H1 (cell line): ENCODE measurements at regions not wholly inside any gene's neighbourhood (a gene's known extent, or its start where the extent isn't known, plus 50 kb on each side); places are given as distances from the start of the nearest gene placed in this dataset.

ENCODE experiments used
- CBX5 ChIP-seq: fragments of 300-800, 300-1000 bp; sonication (generic); IDR thresholded peaks from 2 replicates; pipeline ENCODE4 v1.7.1; 2016; ENCODE audit warnings: antibody characterized with exemption, low read length, low read depth
- CTCF ChIP-seq, 3 experiments: IDR thresholded peaks; 1 replicate in 2 of 3; 2 replicates in 1 of 3; pipeline versions ENCODE4 v1.5.1 to v1.6.1; 2011; ENCODE audit warnings: low read length in 3 of 3, mild to moderate bottlenecking in 3 of 3, inconsistent platforms in 2 of 3, low read depth in 1 of 3, moderate library complexity in 1 of 3; ENCODE audit not compliant: insufficient read depth in 1 of 3; ENCODE audit errors: control extremely low read depth in 1 of 3
- EZH2 ChIP-seq: fragments of 200-600 bp; sonication (generic); IDR thresholded peaks from 2 replicates; pipeline ENCODE4 v1.7.1; 2012; ENCODE audit warnings: low read depth, mild to moderate bottlenecking, moderate library complexity, low read length, inconsistent platforms; ENCODE audit not compliant: severe bottlenecking
- JUN ChIP-seq: IDR thresholded peaks from 2 replicates; pipeline ENCODE4 v1.6.1; 2011; ENCODE audit warnings: low read depth, mild to moderate bottlenecking, improper control_type of control experiment, low read length
- POLR2A ChIP-seq, 2 experiments: IDR thresholded peaks; 1 replicate in 1 of 2; 2 replicates in 1 of 2; pipeline ENCODE4 v1.6.1; 2011; ENCODE audit warnings: low read depth in 2 of 2, low read length in 2 of 2, mild to moderate bottlenecking in 2 of 2; ENCODE audit errors: control extremely low read depth in 1 of 2
- POLR2AphosphoS5 ChIP-seq: IDR thresholded peaks from 2 replicates; pipeline ENCODE4 v1.6.1; 2011; ENCODE audit warnings: low read depth, low read length
- SP2 ChIP-seq: IDR thresholded peaks from 2 replicates; pipeline ENCODE4 v1.6.1; 2012; ENCODE audit warnings: mild to moderate bottlenecking, low read length, inconsistent platforms
- TAF1 ChIP-seq: IDR thresholded peaks from 2 replicates; pipeline ENCODE4 v1.6.1; 2011; ENCODE audit warnings: mild to moderate bottlenecking, low read depth, low read length
- TAF7 ChIP-seq: optimal IDR thresholded peaks from 2 replicates; pipeline ENCODE3; 2011; ENCODE audit warnings: low read depth, mild to moderate bottlenecking, inconsistent platforms, low read length, moderate library complexity, borderline replicate concordance

- TF ChIP-seq CBX5 (no peak), TAF7 (no peak), EZH2 (no peak), SP2 (no peak), POLR2A (IDR thresholded peaks at IDR 0.05; ENCODE audit: control extremely low read depth in 1 of 2, low read depth in 2 of 2, low read length in 2 of 2) (no peak), CTCF (IDR thresholded peaks at IDR 0.05; ENCODE audit: control extremely low read depth in 1 of 3, insufficient read depth in 1 of 3, low read depth in 1 of 3, low read length in 3 of 3) (no peak), TAF1 (no peak), POLR2AphosphoS5 (no peak), JUN (no peak)
Measured at GRCh38 chr4:36771411-36772153, 473.0 kb upstream of the NWD2 start.
